HG03095 (cell line): ENCODE measurements at regions not wholly inside any gene's neighbourhood (a gene's known extent, or its start where the extent isn't known, plus 50 kb on each side); places are given as distances from the start of the nearest gene placed in this dataset.
"Not testable (repeated sequence)": the region's sequence is repeated elsewhere in the genome, so short reads cannot be mapped to it uniquely, and the experiment has no call there.

ENCODE experiments used
- ATAC-seq: cut with Tn5 transposase; IDR thresholded peaks from one replicate; pipeline ENCODE4 v1.9.1; 2021; ENCODE audit warnings: moderate library complexity; ENCODE audit not compliant: unreplicated experiment

- ATAC-seq = no peak
Measured at GRCh38 chr3:95215437-95215957, 1152.6 kb downstream of the NSUN3 start.

- no peak for ATAC-seq
Measured at GRCh38 chr3:95217661-95218060, 1154.8 kb downstream of the NSUN3 start.

- no peak for ATAC-seq
Measured at GRCh38 chr3:95218484-95218883, 1155.6 kb downstream of the NSUN3 start.

GRCh38 chr3:95226437-95226836 lies 1163.6 kb downstream of the NSUN3 start:
- ATAC-seq = no peak

- no peak for ATAC-seq
Measured at GRCh38 chr3:95227092-95227491, 1164.2 kb downstream of the NSUN3 start.

GRCh38 chr3:95228416-95228815 lies 1165.6 kb downstream of the NSUN3 start:
- ATAC-seq = no peak

GRCh38 chr3:95235916-95236315 lies 1173.1 kb downstream of the NSUN3 start:
- no peak for ATAC-seq

- ATAC-seq = no peak
Measured at GRCh38 chr3:95237783-95238182, 1174.9 kb downstream of the NSUN3 start.

GRCh38 chr3:95240395-95240794 lies 1177.5 kb downstream of the NSUN3 start:
- ATAC-seq = no peak

GRCh38 chr3:95241256-95241655 lies 1178.4 kb downstream of the NSUN3 start:
- ATAC-seq = not testable (repeated sequence)

GRCh38 chr3:95246413-95246812 lies 1183.6 kb downstream of the NSUN3 start:
- ATAC-seq = no peak

GRCh38 chr3:95254061-95254460 lies 1191.2 kb downstream of the NSUN3 start:
- no peak for ATAC-seq

GRCh38 chr3:95254758-95255157 lies 1191.9 kb downstream of the NSUN3 start:
- no peak for ATAC-seq

GRCh38 chr3:95265129-95265528 lies 1202.3 kb downstream of the NSUN3 start:
- ATAC-seq = no peak

- ATAC-seq = no peak
Measured at GRCh38 chr3:95271395-95271794, 1208.5 kb downstream of the NSUN3 start.

GRCh38 chr3:95272166-95272565 lies 1209.3 kb downstream of the NSUN3 start:
- ATAC-seq = no peak

- no peak for ATAC-seq
Measured at GRCh38 chr3:95272781-95273180, 1209.9 kb downstream of the NSUN3 start.

GRCh38 chr3:95277613-95278012 lies 1214.8 kb downstream of the NSUN3 start:
- ATAC-seq = no peak

GRCh38 chr3:95280711-95281352 lies 1218.0 kb downstream of the NSUN3 start:
- ATAC-seq = no peak

GRCh38 chr3:95289295-95289694 lies 1226.4 kb downstream of the NSUN3 start:
- no peak for ATAC-seq

- ATAC-seq = no peak
Measured at GRCh38 chr3:95297581-95297980, 1234.7 kb downstream of the NSUN3 start.

GRCh38 chr3:95302044-95302443 lies 1239.2 kb downstream of the NSUN3 start:
- ATAC-seq = no peak

- no peak for ATAC-seq
Measured at GRCh38 chr3:95310560-95310959, 1247.7 kb downstream of the NSUN3 start.
